GM21825 (cell line): ENCODE measurements at regions not wholly inside any gene's neighbourhood (a gene's known extent, or its start where the extent isn't known, plus 50 kb on each side); places are given as distances from the start of the nearest gene placed in this dataset.
"Not testable (repeated sequence)": the region's sequence is repeated elsewhere in the genome, so short reads cannot be mapped to it uniquely, and the experiment has no call there.

Experiments
- ATAC-seq: cut with Tn5 transposase; IDR thresholded peaks from one replicate; pipeline ENCODE4 v1.9.1; 2021; ENCODE audit warnings: mild to moderate bottlenecking, moderate library complexity; ENCODE audit not compliant: unreplicated experiment

DNA sequence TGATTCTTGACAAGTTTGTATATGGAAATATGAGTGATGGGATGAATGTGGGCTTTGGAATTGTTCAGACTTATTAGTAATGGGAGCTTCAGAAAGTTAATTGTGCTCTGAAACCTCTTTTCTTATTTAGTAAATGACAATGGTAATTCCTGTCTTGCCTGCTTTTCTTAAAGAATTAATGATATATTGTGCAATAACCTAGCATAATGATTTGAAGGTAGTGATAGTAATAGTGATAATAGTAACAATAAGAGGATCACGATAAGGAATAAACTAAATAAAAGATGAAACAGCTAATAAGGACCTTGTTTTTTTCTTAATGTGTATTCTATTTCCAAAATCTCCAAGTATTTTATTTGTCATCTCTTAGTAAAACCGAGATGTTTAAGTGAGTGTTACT, 245.0 kb upstream of the CPHXL start:
- ATAC-seq, result no peak

DNA sequence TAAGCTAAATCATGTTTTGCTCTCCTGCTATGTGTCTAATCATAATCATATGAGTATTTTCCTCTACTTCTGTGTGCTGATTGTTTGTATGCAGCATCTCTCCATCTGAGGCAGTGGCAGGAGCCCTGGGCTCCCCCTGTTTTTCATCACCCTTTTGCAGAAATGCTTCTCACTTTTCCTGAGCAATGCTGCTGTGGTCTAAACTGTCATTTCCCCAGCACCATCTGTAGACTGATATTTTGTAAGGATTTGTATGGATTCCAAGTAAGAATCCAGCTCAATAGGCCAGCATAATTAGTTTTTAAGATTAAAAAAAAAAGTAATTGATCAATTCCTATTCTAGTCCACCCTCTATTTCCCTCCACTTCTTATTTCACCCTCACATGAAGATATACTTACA, 257.0 kb upstream of the CPHXL start:
- no peak for ATAC-seq

DNA sequence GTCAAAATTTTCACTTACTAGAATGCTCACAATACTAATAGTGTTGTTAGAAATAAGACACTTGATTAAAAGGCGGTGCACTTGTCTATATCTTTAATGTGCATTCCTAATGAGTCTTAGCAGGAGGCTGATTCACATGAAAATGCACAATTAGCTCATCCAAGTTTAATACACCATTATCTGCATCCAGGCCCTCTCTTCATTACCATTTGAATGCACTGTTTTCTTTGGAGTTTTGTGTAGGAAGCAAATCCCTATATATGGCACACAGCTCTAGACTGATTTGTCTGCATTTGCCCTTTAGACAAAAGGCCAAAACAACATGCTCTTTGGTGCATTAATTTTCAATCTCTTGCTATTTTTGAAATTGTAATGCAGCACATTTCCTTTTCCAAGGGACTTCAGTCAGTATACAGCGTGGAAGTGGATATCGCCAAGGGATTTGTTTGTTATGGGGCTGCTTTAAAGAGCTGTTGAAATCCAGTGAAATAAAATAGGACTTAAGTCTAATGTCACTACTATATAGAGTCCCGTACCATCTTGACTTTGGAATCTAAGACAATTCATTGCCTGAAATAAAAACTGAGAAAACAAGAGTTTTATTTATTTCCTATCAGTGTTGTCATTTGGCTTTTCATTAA, 257.6 kb upstream of the CPHXL start:
- ATAC-seq, result no peak

DNA sequence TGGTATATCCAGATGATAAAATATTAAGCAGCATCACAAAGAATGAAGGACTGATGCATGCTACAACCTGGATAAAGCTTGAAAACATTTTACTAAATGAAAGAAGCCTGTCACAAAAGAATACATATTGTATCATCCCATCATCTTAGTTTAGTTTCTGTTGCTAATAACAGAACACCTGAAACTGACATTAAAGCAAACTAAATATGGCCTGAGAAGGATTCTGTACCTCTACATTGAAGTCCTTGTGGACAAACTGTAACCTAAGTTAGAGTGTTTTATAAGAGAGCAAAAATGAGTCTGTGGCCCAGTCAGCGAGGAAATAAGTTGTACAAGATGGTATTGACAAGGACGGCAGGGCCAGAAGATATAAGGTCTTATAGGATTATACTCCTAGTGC, 261.0 kb upstream of the CPHXL start:
- no peak for ATAC-seq

DNA sequence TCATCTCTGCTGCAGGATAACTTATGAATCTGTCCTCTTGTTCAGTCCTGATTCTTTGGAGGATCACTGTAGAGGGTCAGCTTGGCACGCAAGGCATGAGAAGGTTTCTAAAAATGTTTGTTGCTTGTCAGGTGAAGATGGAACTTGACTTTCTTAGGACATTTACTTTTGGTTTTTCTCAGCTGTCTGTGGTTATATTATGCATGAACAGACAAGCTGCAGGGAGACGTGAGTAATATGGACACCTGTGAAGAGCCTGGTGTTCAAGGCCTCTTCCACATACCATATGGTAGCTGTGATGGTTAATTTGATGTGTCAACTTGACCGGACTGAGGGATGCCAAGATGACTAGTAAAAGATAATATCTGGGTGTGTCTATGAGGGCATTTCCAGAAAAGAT, 270.2 kb upstream of the CPHXL start:
- ATAC-seq, result no peak

DNA sequence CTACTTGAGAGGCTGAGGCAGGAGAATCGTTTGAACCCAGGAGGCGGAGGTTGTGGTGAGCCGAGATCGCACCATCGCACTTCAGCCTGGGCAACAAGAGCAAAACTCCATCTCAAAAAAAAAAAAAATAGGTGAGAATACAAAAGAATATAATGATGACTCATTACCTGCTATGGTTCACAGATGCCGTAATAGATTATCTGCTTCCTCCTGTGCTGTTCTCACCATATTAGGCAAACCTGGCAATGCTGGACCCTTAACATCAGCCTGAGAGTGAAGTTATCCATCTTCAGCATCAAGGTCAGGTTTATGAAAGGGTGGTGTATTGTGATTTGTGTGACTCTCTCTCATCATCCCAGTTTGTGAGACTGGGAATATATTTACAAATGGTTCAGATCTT, 271.3 kb upstream of the CPHXL start:
- no peak for ATAC-seq

DNA sequence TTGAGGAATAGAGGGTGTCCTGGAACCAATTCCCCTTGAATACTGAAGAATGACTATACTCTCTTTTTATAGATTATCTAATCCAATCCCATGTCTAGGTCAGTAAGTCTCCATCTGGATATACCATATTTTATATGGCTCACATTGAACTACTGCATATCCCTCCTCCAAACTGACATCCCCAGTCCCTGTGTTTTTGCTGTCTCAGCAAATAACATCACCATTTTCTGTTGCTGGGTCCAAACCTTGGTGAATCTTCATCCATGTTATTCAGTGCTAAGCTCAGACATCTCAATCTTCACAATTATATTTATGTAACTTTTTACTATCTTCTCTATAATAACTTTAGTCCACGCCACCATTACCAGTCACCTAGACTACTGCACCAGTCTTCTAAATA, 269.6 kb upstream of the CNTNAP4 start:
- ATAC-seq, result no peak

DNA sequence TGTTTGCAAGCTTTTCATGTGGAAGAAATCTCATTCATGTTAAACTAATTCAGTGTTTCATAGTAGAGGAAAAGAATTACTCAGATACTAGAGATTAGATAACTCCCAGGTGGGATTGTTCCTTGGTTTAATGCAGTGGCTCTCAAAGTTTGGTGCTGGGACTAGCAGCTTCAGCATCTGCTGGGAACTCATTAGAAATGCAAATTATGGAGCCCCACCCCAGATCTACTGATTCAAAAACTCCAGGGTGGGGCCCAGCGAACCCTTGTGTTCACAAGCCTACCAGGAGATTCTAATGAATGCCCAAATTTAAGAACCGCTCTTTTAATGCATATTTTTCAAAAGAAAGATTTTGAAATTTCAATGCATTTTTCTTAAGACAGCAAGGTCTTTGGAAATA, 253.4 kb upstream of the CNTNAP4 start:
- ATAC-seq, result no peak

DNA sequence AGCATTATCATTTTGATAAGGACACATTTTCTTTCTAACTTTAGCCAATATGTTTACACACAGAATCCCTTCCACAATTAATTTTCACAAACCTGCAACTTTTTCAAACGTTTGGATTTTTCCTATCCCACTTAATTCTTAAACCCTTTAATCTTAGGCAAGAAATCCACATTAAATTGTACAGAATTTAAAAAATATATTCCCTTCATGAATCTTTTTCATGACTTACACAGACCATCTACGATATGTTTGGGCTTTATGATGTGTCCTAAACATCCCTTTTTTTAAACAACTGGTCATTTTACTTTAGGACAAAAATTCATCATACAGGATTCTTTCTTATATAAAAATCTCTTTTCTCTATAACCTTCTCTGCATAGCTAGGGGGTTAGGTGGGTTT, 241.5 kb upstream of the CNTNAP4 start:
- no peak for ATAC-seq

DNA sequence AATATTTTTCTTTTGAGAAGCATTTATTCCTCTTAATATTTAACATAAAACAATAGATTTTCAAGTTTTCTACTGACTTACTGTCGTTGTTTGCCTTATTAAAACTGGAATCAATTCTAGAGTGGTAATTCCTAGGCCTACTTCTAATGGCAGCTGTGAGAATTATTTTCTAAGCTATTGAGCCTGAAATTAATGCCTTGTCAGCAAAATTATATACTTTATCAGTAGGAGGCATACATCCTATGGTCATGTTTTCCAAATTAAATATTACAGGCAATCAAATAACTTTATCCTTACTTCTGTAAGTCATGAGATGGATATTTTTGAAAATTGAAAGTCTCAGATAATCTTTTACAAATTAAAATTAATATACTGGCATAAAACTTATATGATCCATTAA, 239.1 kb upstream of the CNTNAP4 start:
- ATAC-seq, result no peak

DNA sequence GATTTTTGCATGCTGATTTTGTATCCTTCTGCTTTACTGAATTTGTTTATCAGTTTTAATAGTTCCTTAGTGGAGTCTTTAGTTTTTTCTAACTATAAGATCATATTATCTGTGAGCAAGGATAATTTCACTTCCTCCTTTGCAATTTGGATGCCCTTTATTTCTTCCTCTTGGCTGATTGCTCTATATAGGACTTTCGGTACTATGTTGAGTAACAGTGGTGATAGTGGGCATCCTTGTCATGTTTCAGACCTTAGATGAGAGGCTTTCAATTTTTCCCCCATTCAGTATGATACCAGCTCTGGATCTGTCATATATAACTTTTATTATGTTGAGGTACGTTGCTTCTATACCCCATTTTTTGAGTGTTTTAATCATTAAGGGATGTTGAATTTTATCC, 224.5 kb upstream of the CNTNAP4 start:
- no peak for ATAC-seq

DNA sequence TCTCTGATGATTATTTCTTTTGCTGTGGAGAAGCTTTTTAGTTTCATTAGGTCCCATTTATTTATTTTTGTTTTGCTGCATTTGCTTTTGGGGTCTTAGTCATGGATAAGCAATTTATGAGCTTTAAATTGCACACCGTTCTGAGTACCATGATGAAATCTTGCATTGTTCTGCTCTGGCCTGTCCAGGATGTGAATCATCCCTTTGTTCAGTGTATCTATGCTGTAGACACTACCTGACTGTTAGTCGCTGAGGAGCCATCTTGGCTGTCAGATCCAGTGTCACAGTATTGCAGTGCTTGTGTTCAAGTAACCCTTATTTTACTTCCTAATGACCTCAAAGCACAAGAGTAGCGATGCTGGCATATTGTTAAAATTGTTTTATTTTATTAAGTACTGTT, 218.0 kb upstream of the CNTNAP4 start:
- no peak for ATAC-seq

DNA sequence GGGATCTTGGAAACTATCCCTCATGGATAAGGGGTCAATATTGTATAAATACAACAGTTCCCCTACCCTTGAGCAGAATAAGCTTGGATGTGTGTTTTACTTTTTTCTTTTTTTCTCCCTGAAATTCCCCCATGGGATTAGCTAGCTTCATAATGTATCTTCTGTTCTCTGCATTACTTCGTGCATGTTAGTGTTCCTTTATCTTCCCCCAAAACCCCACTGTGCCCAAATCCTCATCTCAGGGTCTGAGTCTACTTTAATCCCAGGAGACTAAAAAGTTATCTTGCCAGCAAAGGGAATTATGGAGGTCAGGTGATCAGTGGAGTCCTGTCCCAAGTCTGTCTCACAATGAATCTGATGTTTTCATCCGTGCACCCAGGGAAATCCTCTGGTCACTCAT, 217.5 kb upstream of the CNTNAP4 start:
- no peak for ATAC-seq

DNA sequence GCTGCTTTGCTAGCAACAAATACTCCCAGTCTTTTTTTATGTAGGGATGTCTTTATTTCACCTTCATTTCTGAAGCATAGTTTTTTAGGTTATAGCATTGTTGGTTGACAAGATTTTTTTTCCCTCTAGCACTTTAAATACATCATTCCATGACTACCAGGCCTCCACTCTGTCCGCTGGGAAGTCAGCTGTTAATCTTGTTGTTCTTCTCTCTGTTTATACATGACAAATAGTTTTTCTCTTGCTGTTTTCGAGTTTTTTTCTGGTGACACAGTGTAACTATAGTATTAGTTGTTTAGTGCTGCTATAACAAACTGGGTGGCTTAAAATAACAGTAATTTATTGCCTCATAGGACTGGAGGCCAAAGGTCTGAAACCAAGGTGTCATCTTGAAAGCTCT, 205.5 kb upstream of the CNTNAP4 start:
- no peak for ATAC-seq

DNA sequence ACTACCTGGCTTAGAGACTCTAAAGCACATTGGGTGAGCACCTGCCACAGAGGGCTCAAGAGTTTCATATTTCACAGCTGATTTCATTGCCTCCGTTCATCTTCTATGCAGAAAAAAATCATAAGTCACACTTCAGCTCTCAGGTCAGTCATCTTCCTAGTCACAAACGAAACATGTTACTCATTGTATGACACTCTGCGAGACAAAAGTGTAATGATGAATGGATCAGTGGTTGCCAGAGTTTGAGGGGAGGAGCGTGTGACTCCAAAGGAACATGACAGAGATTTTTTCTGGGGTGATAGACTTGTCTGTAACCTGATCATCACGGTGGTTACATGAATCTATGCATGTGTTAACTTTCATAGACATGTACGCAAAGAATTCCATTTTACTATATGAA, 195.2 kb upstream of the CNTNAP4 start:
- no peak for ATAC-seq

DNA sequence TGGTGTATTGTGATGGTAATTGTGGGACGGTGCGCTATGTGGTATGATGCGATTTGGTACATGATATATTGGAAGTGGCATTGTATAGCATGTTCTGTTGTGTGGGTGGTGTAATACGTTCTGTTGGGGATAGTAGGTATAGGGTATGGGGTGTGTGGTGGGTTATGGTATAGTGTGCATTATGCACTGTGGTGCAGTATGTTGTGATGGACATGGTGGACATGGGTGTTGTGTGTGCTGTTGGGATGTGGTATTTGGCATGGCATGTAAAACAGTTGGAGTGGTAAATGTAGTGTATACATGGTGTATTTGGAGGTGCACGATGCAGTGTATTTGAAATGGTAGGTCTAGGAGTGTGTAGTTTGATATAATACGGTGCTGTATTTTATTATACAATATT, 170.6 kb upstream of the CNTNAP4 start:
- ATAC-seq, result no peak

DNA sequence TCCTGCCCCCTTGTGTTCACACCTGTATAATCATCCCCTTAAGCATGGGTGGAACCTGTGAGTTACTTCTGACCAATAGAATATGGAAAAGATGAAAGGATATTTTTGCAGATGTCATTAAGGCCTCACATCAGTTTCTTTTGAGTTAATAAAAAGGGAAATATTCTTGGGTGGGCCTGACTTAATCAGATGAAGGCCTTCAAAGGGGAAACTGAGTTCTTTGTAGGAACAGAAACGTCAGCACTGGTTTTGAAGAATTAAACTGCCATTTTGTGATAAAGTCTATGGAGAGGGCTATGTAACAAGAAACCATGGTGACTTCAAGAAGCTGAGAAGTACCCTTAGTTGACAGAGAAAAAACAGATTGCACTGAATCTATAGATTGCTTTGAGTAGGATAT, 168.7 kb upstream of the CNTNAP4 start:
- ATAC-seq, result no peak

DNA sequence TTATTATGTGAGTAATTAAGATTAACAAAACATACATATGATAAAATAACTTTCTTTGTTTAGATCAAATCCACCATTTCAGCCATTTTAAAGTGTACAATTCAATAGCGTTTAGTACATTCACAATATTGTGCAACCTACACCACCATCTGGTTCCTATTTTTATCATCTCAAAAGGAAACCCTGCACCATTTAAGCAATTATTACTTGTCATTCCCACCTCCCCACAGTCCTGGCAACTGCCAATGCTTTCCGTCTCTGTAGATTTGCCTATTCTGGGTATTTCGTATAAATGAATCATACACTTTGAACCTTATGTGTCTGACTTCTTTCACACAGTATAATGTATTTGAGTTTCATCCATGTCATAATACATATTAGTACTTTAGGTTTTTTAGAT, 162.5 kb upstream of the CNTNAP4 start:
- ATAC-seq, result no peak

DNA sequence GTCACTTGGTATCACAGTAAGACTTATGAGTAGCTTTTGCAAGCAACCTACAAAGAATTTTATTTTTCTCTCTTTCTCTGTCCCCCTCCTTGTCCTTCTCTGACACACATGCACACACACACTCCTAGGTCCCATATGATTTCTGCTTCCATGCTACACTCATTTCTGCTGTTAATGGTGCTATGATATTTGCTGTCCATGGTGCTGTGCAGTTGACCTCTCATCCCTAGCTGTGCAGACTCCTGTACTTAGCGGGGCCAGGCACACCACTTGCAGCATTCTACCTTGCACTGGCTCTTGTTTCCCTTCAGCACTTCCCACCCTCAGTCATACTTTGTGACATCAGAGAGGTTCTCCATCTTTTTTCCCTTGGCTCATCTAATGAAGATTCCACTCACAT, 158.9 kb upstream of the CNTNAP4 start:
- ATAC-seq, result no peak

DNA sequence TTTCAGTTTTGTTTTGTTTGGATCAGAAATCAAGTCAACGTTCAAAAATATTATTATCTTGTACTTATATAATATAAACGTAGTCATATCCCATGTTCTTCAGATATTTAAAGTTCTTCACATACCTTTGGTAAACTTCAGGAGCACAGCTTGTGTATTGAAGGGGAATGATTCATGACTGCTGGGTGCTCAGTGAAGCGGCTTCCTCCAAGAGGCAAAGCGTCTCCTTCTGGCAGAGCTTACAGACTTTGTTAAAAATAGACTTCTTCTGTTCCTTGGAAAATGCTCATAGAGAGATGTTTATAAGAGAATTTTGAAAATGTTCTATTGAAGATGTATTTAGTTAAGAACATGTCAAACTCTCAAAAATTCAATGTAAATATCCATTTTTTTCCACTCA, 155.6 kb upstream of the CNTNAP4 start:
- no peak for ATAC-seq

DNA sequence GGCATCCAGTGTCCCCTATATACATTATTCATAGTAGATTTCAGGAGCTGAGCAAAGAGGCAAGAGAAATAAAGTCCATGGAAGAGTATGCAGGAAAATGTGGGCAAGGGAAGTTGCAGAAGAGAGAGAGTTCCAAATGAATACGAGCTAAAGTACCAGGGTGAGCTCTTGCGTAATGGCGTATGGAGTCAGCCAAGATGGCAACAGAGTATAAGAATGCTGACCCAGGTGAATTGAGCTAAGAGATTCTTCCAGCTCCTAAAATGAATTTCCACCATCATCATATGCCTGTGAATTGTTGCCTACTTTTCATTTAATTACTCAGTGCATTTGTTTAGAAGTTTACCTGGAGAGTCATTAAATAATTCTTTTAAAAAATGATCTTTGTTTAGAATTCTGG, 153.2 kb upstream of the CNTNAP4 start:
- no peak for ATAC-seq

DNA sequence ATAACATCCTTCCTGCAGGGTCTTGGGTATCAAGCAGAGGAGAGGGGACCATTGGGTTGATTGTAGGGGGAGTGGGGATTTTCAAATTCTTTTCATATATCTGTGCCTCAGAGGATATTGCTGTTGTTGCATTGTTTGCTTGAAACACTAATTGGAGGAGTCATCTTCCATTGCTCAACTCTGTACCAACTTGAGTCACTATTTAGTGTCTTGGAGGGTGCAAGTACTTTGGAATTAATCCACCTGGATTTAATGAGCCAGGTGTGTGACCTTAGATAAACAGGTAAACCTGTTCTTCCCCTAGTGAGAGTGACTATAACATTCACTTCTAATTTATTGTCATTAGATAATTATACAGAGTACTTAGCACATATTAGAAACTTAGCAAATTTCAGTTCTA, 151.3 kb upstream of the CNTNAP4 start:
- no peak for ATAC-seq

DNA sequence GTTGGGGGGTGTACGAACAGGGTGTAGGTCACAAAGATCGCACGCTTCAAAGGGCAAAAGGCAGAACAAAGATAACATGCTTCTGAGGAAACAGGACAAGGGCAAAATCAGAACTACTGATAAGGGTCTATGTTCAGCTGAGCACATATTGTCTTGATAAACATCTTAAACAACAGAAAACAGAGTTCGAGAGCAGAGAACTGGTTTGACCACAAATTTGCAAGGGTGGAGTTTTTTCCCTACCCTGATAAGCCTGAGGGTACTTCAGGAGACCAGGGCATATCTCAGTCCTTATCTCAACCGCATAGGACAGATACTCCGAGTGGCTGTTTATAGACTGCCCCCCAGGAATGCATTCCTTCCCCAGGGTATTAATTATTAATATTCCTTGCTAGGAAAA, 139.1 kb upstream of the CNTNAP4 start:
- not testable (repeated sequence) for ATAC-seq

DNA sequence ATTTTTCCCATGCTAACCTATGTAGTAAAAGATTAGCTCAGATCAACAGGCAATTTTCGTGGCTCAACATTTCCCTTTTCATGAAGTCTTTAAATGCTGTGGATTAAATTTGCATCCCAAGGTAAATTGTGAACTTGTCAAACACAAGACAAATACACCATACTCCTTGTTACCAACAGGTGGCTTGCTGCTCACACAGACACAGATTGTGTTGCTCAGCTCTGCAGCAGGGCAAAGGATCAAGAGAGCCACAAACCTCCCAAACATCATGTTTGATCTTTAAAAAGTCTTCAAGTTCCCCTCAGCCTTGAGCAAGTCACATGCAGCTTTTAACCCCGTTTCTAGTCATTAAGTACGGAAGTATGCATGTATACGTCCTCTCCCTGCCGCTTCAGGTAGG, 119.6 kb upstream of the CNTNAP4 start:
- no peak for ATAC-seq
